Pancreas (tissue), 10 donors: ENCODE measurements at regions not wholly inside any gene's neighbourhood (a gene's known extent, or its start where the extent isn't known, plus 50 kb on each side); places are given as distances from the start of the nearest gene placed in this dataset.

Experiments
- ATAC-seq, 4 donors: fragments of 200-7000 bp; cut with Tn5 transposase; one replicate each; pipeline versions ENCODE4 v1.8.0 to v1.9.1; 2020; ENCODE audit warnings: mild to moderate bottlenecking in 4 of 4, moderate library complexity in 4 of 4
- DNase-seq, 6 donors: peaks; one replicate each; pipeline ENCODE4 v3.0.0-alpha.2; 2020
- FAIRE-seq: peaks from 2 replicates; lab custom pipeline; 2012; peaks lifted over from hg19 to GRCh38; lab: Jason Lieb, UNC
- H3K27ac ChIP-seq, 4 donors: fragments of 200-600 bp; sonication (generic); 1 replicate in 3 of 4; 2 replicates in 1 of 4; pipeline versions ENCODE4 v1.5.0 to v1.8.0; 2020
- H3K27me3 ChIP-seq, 4 donors: fragments of 200-600 bp; one replicate each; pipeline ENCODE4 v1.8.0; 2021
- H3K36me3 ChIP-seq, 3 donors: fragments of 200-600 bp; sonication (generic) in 1 of 3; one replicate each; pipeline versions ENCODE4 v1.5.0 to v1.8.0; 2020 to 2021
- H3K4me1 ChIP-seq, 3 donors: fragments of 200-600 bp; one replicate each; pipeline ENCODE4 v1.8.0; 2021
- H3K4me3 ChIP-seq, 4 donors: fragments of 200-600 bp; sonication (generic) in 2 of 4; one replicate each; pipeline versions ENCODE4 v1.5.0 to v1.8.0; 2020 to 2021
- H3K9me3 ChIP-seq, 4 donors: fragments of 200-600 bp; one replicate each; pipeline ENCODE4 v1.8.0; 2021
- CTCF ChIP-seq, 4 donors: fragments of 200-600 bp; sonication (generic) in 3 of 4; IDR thresholded peaks; one replicate each; pipeline versions ENCODE4 v1.5.0 to v1.8.0; 2021; ENCODE audit warnings: antibody characterized with exemption in 4 of 4
- WGBS, 2 donors: extraction: QIAGEN DNeasy Blood & Tissue Kit; methylation state at CpG; one replicate each; pipeline ENCODE4 v1.1.7; 2013; 5-methylcytosine and 5-hydroxymethylcytosine counted together
- intact Hi-C, 3 donors: fragments of 100-400 bp; cut with DNase I; formaldehyde crosslinking; loops; one replicate each; pipeline versions ENCODE4 v1.11.1 to v1.14.2; 2022
- donor health status: healthy with polysubstance abuse.
- donor health status: DM: no; HTN: no; CAD: no; lungs with moderate emphysema.
- donor health status: DM: no; HTN: no; CAD: no.
- donor health status: control.
- donor health status: control.
- donor health status: Bipolar disorder and iron deficiency.
- donor health status: DM: yes; HTN: yes; CAD: no.
- donor health status: DM: no; HTN: no; CAD: no.
- donor health status: DM: no; HTN: no; CAD: no.
- donor health status: DM: yes; HTN: yes; CAD: no.

- no peak for TF ChIP-seq CTCF (IDR thresholded peaks at IDR 0.05)
- Histone ChIP-seq H3K36me3 (no peaks in the 10 kb centered on the region), H3K27ac (no peak overlapping the region), H3K4me1 (no peaks in the 10 kb centered on the region), H3K4me3 (no peak overlapping the region), H3K27me3 (no peaks in the 10 kb centered on the region), H3K9me3 (no peaks in the 10 kb centered on the region)
- no peak for ATAC-seq
- no peak for FAIRE-seq
- intact Hi-C loops: no loop called here
- DNase-seq: no peak
- 29 to 39% methylated on average over 5 of the region's 5 CpGs for WGBS, 2 donors
Measured at GRCh38 chr19:28169168-28169887, 1043.6 kb downstream of the UQCRFS1 start.

GRCh38 chr19:28168557-28168956, 1044.4 kb downstream of the UQCRFS1 start:
- TF ChIP-seq CTCF (IDR thresholded peaks at IDR 0.05): no peak
- DNase-seq (no peak), ATAC-seq (no peak), FAIRE-seq (no peak)
- intact Hi-C loops: no loop called here
- no peaks in the 10 kb centered on the region for H3K27me3 ChIP-seq
- H3K27ac ChIP-seq: no peak overlapping the region
- no peaks in the 10 kb centered on the region for H3K9me3 ChIP-seq
- no peaks in the 10 kb centered on the region for H3K36me3 ChIP-seq
- no peaks in the 10 kb centered on the region for H3K4me1 ChIP-seq
- H3K4me3 ChIP-seq: no peak overlapping the region
- 54 to 74% methylated on average over 2 of the region's 2 CpGs for WGBS, 2 donors

GRCh38 chr19:28166025-28166424, 1046.9 kb downstream of the UQCRFS1 start:
- no peak overlapping the region for H3K4me3 ChIP-seq
- H3K4me1 ChIP-seq: no peaks in the 10 kb centered on the region
- 84 to 94% methylated on average over 8 of the region's 8 CpGs for WGBS, 2 donors
- intact Hi-C loops: no loop called here
- no peak for DNase-seq
- no peak overlapping the region for H3K27ac ChIP-seq
- no peaks in the 10 kb centered on the region for H3K27me3 ChIP-seq
- no peak for FAIRE-seq
- no peak for ATAC-seq
- TF ChIP-seq CTCF (IDR thresholded peaks at IDR 0.05): no peak
- H3K36me3 ChIP-seq: no peaks in the 10 kb centered on the region
- H3K9me3 ChIP-seq: no peaks in the 10 kb centered on the region

DNA sequence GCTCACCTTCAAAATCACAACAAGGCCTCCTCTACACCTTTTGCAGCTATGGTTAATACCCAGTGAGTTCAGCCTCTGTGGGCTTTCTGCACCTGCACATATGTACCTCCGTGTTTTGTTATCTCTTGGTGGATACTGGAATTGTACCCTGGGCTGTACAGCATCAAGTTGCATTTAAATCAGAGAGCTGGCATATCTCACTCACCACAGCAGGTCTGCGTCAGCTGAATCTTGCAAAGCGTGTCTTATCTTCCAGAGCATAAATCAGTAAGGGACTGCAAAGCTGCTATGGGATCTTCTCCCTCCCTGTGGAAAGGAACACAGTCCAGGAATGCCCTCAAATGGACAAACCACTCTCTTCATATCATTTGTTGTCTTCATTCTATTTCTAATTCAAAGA, 1048.7 kb downstream of the UQCRFS1 start:
- no peaks in the 10 kb centered on the region for H3K36me3 ChIP-seq
- DNase-seq (no peak), FAIRE-seq (no peak), ATAC-seq (no peak)
- no peak overlapping the region for H3K4me3 ChIP-seq
- intact Hi-C loops: no loop called here
- 63 to 66% methylated on average over 3 of the region's 3 CpGs for WGBS, 2 donors
- no peaks in the 10 kb centered on the region for H3K27me3 ChIP-seq
- no peaks in the 10 kb centered on the region for H3K9me3 ChIP-seq
- no peaks in the 10 kb centered on the region for H3K4me1 ChIP-seq
- no peak for TF ChIP-seq CTCF (IDR thresholded peaks at IDR 0.05)
- no peak overlapping the region for H3K27ac ChIP-seq

- DNase-seq (no peak), FAIRE-seq (no peak), ATAC-seq (no peak)
- no peak for TF ChIP-seq CTCF (IDR thresholded peaks at IDR 0.05)
- H3K9me3 ChIP-seq: no peaks in the 10 kb centered on the region
- no peaks in the 10 kb centered on the region for H3K36me3 ChIP-seq
- H3K27ac ChIP-seq: no peak overlapping the region
- H3K4me3 ChIP-seq: no peak overlapping the region
- intact Hi-C loops: no loop called here
- no peaks in the 10 kb centered on the region for H3K27me3 ChIP-seq
- no peaks in the 10 kb centered on the region for H3K4me1 ChIP-seq
Measured at GRCh38 chr19:28159065-28159464, 1053.9 kb downstream of the UQCRFS1 start.
